HG03575 (cell line): ENCODE measurements at regions not wholly inside any gene's neighbourhood (a gene's known extent, or its start where the extent isn't known, plus 50 kb on each side); places are given as distances from the start of the nearest gene placed in this dataset.

Source experiments
- ATAC-seq: cut with Tn5 transposase; IDR thresholded peaks from one replicate; pipeline ENCODE4 v1.9.1; 2021; ENCODE audit not compliant: unreplicated experiment, insufficient number of reproducible peaks, low FRiP score; ENCODE audit errors: extremely low read depth

GRCh38 chr3:19093084-19093483 is 55.2 kb upstream of the KCNH8 start:
- ATAC-seq = no peak

- ATAC-seq = no peak
Observed at GRCh38 chr3:19077388-19077787, 70.9 kb upstream of the KCNH8 start.

GRCh38 chr3:19075037-19075436 is 73.3 kb upstream of the KCNH8 start:
- ATAC-seq = no peak

- ATAC-seq = no peak
Observed at GRCh38 chr3:19074257-19074900, 73.9 kb upstream of the KCNH8 start.

- ATAC-seq = no peak
Observed at GRCh38 chr3:19073341-19074105, 74.8 kb upstream of the KCNH8 start.

- no peak for ATAC-seq
Observed at GRCh38 chr3:19070325-19070724, 78.0 kb upstream of the KCNH8 start.

GRCh38 chr3:19065027-19065426 is 83.3 kb upstream of the KCNH8 start:
- no peak for ATAC-seq

DNA sequence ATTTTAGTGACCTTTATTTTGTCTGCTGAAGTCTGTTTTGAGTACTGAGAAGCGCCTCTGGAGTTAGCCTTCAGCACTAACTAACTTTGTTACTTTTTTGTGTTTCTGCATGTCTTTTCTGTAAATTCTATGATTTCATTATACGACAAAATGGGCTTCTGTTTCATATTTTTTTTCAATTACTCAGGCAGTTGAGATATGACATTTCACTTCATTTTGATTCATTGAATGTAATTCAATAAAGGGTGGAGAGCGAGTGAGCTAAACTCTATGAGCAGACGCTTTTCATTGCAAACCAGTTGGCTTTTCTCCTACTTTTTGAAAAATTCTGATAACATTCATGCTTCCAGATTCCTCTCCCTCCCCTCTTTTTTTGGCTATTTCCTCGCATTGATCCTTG is 84.4 kb upstream of the KCNH8 start:
- ATAC-seq = no peak

DNA sequence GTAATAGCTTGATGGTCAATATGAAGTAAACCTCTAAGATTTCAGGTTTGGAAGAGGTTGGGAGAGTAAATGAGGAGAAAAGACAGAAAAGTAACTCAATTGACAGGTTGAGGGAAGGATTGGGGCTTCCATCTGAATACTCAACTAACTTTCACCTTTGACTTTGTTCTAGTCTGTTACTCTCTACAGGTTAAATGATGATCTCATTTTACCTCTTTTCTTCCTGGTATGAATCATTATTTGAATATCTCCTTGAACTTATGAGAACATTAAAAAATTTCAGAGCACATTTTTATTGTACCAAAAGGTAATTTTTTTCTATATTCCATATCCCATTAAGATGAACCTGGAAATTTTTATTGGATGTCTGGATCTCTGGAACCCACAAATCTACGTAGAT is 87.9 kb upstream of the KCNH8 start:
- no peak for ATAC-seq

DNA sequence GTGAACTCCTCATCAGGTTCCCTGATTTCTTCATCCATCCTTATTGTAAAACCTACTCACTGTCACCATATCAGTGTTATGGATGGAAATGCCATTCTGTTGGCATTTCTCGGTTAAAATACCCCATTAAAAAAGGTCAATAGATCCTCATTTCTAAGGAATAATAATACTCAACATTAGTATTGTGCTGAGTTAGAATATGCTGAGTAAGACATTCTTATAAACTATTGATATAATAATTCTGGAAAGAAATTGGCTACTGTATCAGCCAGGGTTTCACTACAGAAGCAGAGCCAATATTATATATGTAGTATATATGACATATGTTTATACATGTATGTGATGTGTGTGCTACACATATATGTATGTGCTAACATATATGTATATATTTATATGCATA is 95.4 kb upstream of the KCNH8 start:
- no peak for ATAC-seq

DNA sequence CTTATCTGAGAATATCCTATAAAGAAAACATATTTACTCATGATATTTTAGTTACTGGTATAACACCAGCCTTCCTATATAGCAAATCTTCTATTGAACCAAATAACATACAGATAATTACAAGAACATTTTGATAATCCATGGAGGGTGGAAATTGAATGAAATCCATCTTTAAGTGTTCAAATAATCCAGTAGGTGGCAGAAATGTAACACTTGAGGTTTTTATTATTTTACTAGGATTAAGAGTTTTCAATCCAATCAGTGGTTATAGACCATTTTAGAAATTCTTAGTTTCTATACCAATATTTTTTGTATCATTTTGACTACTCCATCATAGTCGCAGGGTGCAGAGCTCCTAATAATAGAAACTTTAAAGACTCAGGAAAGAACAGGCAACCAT is 101.9 kb upstream of the KCNH8 start:
- no peak for ATAC-seq

- no peak for ATAC-seq
Observed at GRCh38 chr3:19030522-19030839, 117.8 kb upstream of the KCNH8 start.

DNA sequence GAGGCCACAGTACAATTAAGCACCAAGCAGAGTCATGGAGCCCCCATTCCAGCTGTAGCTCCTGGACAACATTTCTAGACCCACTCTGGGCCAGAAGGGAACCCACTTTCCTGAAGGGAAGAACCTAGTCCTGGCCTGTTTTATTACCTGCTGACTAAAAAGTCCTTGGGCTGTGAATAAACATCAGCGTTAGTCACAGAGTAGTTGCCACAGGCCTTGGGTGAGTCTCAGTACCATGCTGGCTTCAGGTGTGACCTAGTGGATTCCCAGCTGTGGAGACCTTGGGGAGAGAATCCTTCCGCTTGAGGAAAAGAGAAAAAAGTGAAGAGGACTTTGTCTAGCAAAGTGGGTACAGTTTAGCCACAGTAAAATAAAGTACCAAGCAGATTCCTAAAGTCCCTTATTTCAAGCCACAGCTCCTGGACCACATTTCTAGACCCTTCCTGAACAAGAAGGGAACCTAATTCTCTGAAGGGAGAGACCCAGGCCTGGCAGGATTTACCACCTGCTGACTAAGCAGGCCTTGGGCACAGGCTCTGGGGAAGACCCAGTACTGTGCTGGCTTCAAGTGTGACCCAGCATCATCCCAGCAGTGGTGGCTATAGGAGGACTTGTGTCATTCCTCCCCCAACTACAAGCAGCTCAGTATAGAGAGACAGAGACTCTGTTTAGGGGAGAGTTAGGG is 118.3 kb upstream of the KCNH8 start:
- no peak for ATAC-seq

DNA sequence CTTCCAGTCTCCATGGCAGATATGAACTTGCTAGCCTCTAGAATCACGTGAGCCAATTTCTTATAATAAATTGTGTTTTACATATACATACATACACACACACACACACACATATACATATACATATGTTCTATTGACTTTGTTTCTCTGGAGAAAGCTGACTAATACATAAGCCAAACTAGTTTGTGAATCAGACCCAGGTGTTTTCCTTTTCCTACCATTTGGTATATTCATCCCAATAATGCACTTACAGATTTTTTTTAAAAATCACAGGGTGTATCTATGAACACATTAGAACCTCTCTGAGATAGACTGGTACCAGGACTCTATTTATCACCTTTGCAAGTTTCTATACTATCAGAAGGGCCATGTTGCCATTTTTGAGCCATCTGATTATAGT is 122.9 kb upstream of the KCNH8 start:
- ATAC-seq = no peak

DNA sequence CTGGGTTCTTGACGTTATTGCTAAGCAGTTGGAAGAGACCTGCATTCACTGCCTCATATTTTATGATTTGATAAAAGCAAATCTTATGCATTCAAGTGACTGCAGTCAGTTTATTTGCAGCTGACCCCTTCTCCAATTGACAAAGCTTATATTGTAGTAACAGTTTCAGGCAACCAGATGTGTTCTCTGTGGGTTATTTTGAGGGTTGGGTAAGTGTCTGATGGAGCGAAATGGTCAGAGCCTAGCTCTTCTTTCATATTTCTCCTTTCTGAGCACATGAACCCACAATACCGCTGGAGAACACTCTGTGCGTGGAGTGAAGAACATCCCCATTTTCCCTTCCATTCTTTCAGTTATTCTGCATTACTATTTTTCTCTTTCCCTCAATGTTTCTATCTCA is 125.8 kb upstream of the KCNH8 start:
- no peak for ATAC-seq

DNA sequence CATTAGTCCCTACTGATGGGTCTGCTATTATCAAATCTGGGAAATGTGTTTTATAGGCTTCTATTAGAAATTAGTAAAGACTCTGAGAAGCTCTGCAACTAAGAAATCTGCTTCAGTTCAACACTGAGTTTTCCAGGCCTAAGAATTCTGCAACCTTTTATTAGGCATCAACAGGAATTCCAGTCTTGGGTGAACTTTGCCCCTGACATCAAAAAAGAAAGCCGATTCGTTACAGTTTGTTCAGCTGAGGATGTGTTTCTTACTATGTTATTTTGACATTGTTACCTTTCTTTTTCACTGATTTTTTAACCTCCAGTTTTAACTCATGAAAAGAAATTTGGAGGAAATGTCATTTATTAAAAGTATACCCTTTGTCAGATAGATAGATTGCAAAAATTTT is 131.5 kb upstream of the KCNH8 start:
- ATAC-seq = no peak

DNA sequence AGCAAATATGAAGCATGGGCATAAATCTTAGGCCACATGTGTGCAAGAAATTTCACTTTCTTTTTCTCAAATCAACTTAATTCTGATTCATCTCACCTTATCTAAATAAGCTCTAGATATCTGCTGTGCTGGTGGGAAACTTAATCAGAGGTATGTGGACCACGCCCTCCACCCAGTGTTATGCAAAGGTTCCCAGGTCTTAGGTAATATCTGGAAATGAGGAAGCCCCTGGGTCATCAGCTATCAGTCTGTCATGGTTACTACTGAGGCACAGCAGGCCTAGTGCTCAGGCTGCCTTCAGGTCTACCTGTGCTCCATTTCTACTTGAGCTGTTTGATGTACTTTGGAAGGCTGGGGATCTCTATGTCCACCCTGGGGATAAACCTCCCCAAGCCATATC is 134.4 kb upstream of the KCNH8 start:
- ATAC-seq = no peak

GRCh38 chr3:19012846-19013245 is 135.5 kb upstream of the KCNH8 start:
- no peak for ATAC-seq

- no peak for ATAC-seq
Observed at GRCh38 chr3:19002606-19003005, 145.7 kb upstream of the KCNH8 start.

DNA sequence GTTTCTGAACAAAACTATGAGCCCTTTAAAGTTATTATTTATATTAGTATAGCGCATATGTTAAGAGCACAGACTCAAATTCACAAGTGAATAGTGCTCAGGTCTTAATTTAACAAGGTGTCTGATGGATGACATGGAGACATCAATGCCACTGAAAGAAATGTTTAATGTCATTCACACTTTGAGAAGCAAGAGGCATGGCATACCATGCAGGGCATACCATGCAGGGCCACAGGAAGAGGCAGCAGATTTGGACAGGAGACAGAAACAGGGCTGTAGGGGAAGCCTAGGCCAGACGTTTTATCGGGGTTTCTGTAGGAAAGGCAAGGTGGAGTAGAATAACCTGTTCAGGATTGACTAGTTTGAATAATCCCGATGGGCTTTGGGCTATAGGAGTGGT is 150.2 kb upstream of the KCNH8 start:
- no peak for ATAC-seq
